Left ventricle myocardium inferior (tissue), 1 donor: ENCODE measurements at regions not wholly inside any gene's neighbourhood (a gene's known extent, or its start where the extent isn't known, plus 50 kb on each side); places are given as distances from the start of the nearest gene placed in this dataset.

Experiments used
- DNase-seq: peaks from one replicate; pipeline ENCODE4 v3.0.0-alpha.2; 2020
- H3K27ac ChIP-seq: fragments of 200-600 bp; replicated peaks from 2 replicates; pipeline ENCODE4 v1.8.0; 2021
- H3K27me3 ChIP-seq: fragments of 200-600 bp; 2 replicates; pipeline ENCODE4 v1.8.0; 2021; ENCODE audit warnings: low read depth
- H3K36me3 ChIP-seq: fragments of 200-600 bp; 2 replicates; pipeline ENCODE4 v1.8.0; 2021
- H3K4me1 ChIP-seq: fragments of 200-600 bp; 2 replicates; pipeline ENCODE4 v1.8.0; 2021
- H3K4me3 ChIP-seq: fragments of 200-600 bp; 2 replicates; pipeline ENCODE4 v1.8.0; 2021; ENCODE audit warnings: mild to moderate bottlenecking, moderate library complexity
- H3K9me3 ChIP-seq: fragments of 200-600 bp; replicated peaks from 2 replicates; pipeline ENCODE4 v1.8.0; 2021
- CTCF ChIP-seq: fragments of 200-600 bp; IDR thresholded peaks from 2 replicates; pipeline ENCODE4 v1.8.0; 2021; ENCODE audit warnings: antibody characterized with exemption, mild to moderate bottlenecking, borderline replicate concordance
- intact Hi-C: fragments of 100-400 bp; cut with micrococcal nuclease; formaldehyde crosslinking; loops from one replicate; pipeline ENCODE4 v1.11.0; 2022
- donor health status: DM: no; HTN: yes; CAD: no; lungs with severe emphysema.

GRCh38 chr2:107645586-107645985 lies 181.1 kb upstream of the RGPD4 start:
- H3K27me3 ChIP-seq = no peaks in the 10 kb centered on the region
- intact Hi-C loops = no loop called here
- no peak for TF ChIP-seq CTCF
- no peak for DNase-seq
- no peaks in the 10 kb centered on the region for H3K36me3 ChIP-seq
- H3K4me1 ChIP-seq = no peaks in the 10 kb centered on the region
- H3K4me3 ChIP-seq = no peak overlapping the region
- H3K27ac ChIP-seq = no peak overlapping the region
- H3K9me3 ChIP-seq = peaks cover 57% of the 10 kb centered on the region

- no peak overlapping the region for H3K27ac ChIP-seq
- H3K27me3 ChIP-seq = no peaks in the 10 kb centered on the region
- no peak overlapping the region for H3K4me3 ChIP-seq
- intact Hi-C loops = no loop called here
- H3K36me3 ChIP-seq = no peaks in the 10 kb centered on the region
- TF ChIP-seq CTCF = no peak
- H3K4me1 ChIP-seq = no peaks in the 10 kb centered on the region
- peaks cover 25% of the 10 kb centered on the region for H3K9me3 ChIP-seq
- no peak for DNase-seq
These were observed 177.8 kb upstream of the RGPD4 start for GRCh38 chr2:107648781-107649404.

- no peak for TF ChIP-seq CTCF
- no peaks in the 10 kb centered on the region for H3K27me3 ChIP-seq
- no peaks in the 10 kb centered on the region for H3K9me3 ChIP-seq
- intact Hi-C loops = no loop called here
- H3K36me3 ChIP-seq = no peaks in the 10 kb centered on the region
- DNase-seq = no peak
- H3K27ac ChIP-seq = no peak overlapping the region
- H3K4me3 ChIP-seq = no peak overlapping the region
- no peaks in the 10 kb centered on the region for H3K4me1 ChIP-seq
These were observed 169.6 kb upstream of the RGPD4 start for GRCh38 chr2:107657049-107657448.

GRCh38 chr2:107663632-107664031 lies 163.1 kb upstream of the RGPD4 start:
- H3K4me3 ChIP-seq = no peak overlapping the region
- no peaks in the 10 kb centered on the region for H3K27me3 ChIP-seq
- no peak for TF ChIP-seq CTCF
- H3K9me3 ChIP-seq = no peaks in the 10 kb centered on the region
- no peak overlapping the region for H3K27ac ChIP-seq
- intact Hi-C loops = no loop called here
- no peaks in the 10 kb centered on the region for H3K4me1 ChIP-seq
- DNase-seq = no peak
- no peaks in the 10 kb centered on the region for H3K36me3 ChIP-seq

- no peaks in the 10 kb centered on the region for H3K36me3 ChIP-seq
- no peak for DNase-seq
- H3K27me3 ChIP-seq = no peaks in the 10 kb centered on the region
- intact Hi-C loops = no loop called here
- no peak overlapping the region for H3K27ac ChIP-seq
- H3K4me3 ChIP-seq = no peak overlapping the region
- peak; percentile 48 for TF ChIP-seq CTCF
- H3K4me1 ChIP-seq = no peaks in the 10 kb centered on the region
- H3K9me3 ChIP-seq = peaks cover 28% of the 10 kb centered on the region
These were observed 157.4 kb upstream of the RGPD4 start for GRCh38 chr2:107669335-107669734.

- Histone ChIP-seq H3K4me1 (no peaks in the 10 kb centered on the region), H3K4me3 (no peak overlapping the region), H3K27ac (no peak overlapping the region), H3K9me3 (no peaks in the 10 kb centered on the region), H3K27me3 (no peaks in the 10 kb centered on the region), H3K36me3 (no peaks in the 10 kb centered on the region)
- TF ChIP-seq CTCF = no peak
- DNase-seq = no peak
- intact Hi-C loops = no loop called here
These were observed 144.8 kb upstream of the RGPD4 start for GRCh38 chr2:107681936-107682335.
